ENCODE measurements at regions not wholly inside any gene's neighbourhood (a gene's known extent, or its start where the extent isn't known, plus 50 kb on each side); places are given as distances from the start of the nearest gene placed in this dataset.

DNA sequence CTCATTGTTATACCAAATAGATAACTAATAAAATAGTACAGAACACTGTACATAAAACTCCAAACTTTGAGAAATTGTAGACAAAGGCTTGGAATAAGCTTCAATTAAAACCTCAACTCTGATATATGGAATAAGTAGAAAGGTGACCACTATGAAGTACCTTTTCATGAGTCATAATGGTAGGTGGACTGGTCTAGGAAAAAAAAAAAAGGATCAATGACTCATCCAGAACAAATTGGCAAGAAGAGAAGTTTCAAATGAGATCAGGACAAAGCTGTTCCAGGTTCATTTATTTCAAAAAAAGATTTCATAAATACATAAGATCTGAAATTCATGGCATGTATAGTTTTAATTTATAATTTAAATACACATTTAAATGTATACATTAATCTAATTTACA lies 769.7 kb downstream of the SUCLG1 start:
- TF ChIP-seq, protein P1, sequence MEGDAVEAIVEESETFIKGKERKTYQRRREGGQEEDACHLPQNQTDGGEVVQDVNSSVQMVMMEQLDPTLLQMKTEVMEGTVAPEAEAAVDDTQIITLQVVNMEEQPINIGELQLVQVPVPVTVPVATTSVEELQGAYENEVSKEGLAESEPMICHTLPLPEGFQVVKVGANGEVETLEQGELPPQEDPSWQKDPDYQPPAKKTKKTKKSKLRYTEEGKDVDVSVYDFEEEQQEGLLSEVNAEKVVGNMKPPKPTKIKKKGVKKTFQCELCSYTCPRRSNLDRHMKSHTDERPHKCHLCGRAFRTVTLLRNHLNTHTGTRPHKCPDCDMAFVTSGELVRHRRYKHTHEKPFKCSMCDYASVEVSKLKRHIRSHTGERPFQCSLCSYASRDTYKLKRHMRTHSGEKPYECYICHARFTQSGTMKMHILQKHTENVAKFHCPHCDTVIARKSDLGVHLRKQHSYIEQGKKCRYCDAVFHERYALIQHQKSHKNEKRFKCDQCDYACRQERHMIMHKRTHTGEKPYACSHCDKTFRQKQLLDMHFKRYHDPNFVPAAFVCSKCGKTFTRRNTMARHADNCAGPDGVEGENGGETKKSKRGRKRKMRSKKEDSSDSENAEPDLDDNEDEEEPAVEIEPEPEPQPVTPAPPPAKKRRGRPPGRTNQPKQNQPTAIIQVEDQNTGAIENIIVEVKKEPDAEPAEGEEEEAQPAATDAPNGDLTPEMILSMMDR (IDR thresholded peaks at IDR 0.05): no peak
- no peak for TF ChIP-seq EP300 (IDR thresholded peaks at IDR 0.05)
- no peak for TF ChIP-seq POLR2A (IDR thresholded peaks at IDR 0.05)

All from ovary (tissue), 3 donors.